Fibroblast of upper back skin (primary cell): ENCODE measurements at regions not wholly inside any gene's neighbourhood (a gene's known extent, or its start where the extent isn't known, plus 50 kb on each side); places are given as distances from the start of the nearest gene placed in this dataset.

Source experiments
- DNase-seq: peaks from one replicate; pipeline ENCODE4 v3.0.0-alpha.2; 2013

DNA sequence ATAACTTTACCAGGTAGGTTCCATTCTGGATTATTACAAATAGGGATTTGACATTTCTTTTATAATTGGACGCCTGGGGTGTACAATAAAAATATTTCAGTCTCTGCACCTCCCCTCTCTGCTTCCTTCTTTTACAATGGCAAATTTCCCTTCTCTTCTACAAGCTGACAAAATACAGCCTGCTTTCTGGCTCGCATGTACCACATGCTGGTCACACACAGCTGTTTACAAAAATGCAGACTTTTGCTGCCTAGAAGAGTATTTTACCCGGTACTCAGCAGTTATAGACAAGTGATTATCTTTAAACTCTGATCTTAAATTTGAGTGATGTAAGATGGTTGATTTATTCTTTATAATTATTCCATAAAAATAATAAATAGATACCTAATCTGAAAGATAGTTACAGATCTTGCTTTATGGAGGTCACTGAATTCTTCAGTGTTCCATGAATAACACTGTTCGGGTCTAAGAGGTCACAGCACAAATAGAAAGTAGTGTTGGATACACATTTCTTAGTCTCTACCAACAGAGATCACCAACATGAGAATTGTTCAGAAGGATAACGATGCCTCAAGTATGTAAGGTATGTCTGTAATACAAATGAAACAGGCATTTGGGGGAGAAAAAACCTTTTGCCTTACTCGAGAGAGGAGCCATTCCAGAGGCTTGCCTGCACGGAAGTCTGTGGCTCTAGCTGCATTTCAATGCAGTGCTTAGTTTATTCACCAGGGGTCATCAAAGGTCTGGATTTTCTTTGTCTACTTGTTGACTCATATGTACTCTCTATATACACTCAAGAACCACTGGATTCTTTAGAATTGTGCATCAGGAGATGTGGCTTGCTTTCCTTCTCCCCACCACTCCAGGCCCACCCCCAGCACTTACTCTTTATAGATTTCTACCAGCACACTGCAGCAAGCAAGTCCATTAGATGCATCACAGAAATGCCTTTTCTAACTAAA, 206.6 kb upstream of the RFX3 start:
- DNase-seq, result peak; percentile 93

DNA sequence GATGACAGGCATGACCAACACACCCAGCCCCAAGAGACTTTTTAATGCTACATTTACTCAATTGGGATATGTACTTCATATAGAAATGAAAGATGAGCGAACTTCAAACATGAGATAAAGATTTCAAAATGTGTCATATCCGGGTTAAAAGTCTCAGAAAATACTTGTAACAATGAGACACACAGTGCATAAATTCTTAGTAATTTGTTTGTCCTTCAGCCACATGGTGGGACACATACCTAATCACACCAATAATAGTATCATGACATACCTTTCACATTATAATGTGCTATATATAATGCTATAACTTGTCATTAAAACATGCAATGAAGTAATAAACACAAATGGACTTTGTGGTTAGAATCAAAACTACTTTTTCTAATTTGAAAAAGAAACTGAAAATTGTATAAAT, 204.7 kb upstream of the RFX3 start:
- DNase-seq, result no peak

DNA sequence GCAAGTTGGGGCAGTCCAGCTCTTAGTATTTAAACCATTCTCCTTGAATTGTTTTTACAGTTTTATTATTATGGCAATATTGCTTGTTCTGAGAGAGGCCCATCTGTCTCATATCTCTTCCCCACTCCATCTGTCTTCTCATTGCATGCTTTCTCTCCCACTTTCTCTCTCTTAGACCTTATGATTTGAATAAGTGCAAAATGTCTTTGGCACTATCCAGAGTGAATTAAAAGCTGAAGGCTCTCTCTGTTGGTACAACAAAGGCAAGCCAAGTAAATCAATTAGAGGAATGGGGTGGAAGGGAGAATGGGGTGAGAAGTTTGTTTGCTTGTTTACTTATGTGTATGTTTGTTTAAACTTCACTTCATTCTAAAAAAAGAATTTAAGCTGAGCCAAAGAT, 195.3 kb upstream of the RFX3 start:
- no peak for DNase-seq

DNA sequence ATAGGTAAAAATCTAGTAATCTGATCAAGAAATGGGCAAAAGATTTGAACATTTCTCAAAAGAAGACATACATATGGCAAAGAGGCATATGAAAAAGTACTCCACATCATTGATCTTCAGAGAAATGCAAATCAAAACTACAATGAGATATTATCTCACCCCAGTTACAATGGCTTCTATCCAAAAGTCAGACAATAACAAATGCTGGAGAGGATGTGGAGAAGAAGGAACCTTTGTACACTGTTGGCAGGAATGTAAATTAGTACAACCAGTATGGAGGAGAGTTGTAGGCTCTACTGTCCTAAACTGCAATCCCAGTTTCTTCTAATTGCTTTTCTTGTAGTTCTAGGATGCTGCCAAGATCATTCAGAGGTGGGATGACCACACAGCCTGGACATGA, 193.5 kb upstream of the RFX3 start:
- no peak for DNase-seq

DNA sequence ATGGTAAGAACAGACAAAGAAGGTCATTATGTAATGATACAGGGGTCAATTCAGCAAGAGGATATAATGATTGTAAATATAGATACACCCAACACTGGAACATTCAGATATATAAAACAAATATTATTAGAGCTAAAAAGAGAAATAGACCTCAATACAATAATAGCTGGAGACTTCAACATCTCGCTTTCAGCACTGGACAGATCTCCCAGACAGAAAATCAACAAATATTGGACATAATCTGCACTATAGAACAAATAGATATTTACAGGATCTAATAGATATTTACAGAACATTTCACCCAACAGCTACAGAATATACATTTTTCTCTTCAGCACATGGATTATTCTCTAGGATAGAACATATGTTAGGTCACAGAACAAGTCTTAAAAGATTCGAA, 190.6 kb upstream of the RFX3 start:
- DNase-seq, result no peak

DNA sequence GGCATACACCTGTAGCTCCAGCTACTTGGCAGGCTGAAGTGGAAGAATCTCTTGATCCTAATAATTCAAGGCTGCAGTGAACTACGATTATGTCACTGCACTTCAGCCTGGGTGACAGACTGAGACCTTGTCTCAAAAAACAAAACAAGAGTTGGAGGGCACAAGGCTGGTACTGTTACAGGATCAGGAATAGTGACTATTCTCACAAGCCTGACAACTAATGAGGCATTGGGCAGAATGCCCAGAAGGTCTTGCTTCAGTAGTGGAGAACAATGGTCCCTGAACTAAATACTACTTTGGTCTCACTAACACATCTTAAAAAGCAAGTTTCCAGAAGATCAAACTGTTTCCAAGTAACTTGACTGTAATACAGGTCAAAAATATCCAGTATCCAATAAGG, 182.9 kb upstream of the RFX3 start:
- peak; percentile 19 for DNase-seq

DNA sequence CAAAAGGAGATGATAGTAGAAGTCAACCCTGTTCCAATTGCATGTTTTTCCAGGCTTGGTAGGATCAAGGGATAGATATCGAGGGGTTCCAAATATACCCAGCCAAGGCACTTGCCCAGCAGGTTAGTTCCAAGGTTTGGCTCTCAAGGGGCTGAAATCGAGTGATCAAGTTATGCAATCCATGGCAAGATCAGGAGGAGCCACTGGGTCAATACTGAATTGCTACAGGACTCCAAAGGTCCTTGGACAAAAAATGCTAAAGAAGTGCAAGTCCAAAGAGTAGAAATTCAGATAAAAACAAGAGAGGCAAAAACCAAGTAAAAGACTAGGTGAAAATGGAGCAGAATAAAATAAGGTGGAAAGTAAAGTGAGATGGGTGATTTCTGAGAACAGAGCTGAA, 179.1 kb upstream of the RFX3 start:
- no peak for DNase-seq

DNA sequence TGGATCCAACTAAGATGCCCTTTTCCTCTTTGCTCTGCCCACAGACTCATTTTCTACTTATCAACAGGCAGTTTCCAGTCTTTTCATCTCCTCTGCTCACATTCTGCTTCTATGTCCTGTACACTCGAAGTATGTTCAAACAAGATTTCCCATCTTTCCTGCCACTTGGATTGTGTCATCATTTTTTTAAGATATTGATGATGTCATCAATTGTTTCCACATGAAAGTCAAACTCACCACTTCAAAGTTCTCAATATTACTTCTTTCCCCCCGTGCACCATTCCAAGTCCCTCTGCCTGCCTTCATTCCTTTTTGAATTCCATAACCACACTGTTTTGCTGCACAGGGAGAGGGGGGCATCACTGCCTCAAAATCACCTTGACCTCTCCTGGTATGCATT, 175.0 kb upstream of the RFX3 start:
- DNase-seq, result no peak

DNA sequence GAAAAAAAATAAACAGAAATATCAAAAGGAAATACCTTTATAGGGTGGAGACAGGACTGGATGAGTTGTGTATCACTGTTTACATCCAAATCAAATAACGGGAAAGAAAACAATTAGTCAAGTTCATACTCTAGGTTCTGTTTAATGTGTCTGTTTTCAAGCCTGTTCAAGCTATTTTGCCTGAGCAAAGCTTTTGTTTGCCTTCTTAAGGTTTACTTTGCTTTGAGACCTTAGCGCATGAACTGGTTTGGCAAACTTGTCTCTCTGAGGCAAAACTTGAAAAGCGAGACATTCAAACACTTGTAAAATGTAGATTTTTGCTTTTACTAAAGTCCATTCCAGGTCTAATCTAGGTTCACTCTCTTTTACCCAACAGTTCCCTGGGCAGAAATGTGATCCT, 174.1 kb upstream of the RFX3 start:
- no peak for DNase-seq

DNA sequence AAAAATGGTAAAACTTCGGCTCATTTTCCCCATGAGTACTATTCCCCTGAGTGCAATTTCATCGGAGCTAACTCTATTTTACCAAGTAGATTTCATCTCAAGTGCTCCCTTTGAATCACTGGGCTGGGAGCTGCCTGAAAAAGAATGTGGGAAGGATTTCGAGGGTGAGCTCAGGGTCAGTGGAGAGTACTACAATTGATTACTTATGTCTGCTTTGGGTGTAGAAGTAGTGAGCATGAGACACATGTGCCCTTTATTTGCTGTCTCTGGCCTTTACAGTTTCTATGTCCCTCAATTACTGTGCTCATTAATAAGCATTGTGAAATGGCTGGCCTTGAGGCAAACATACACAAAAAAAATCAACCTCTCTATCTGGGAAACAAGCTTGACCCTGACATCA, 172.7 kb upstream of the RFX3 start:
- peak; percentile 14 for DNase-seq

DNA sequence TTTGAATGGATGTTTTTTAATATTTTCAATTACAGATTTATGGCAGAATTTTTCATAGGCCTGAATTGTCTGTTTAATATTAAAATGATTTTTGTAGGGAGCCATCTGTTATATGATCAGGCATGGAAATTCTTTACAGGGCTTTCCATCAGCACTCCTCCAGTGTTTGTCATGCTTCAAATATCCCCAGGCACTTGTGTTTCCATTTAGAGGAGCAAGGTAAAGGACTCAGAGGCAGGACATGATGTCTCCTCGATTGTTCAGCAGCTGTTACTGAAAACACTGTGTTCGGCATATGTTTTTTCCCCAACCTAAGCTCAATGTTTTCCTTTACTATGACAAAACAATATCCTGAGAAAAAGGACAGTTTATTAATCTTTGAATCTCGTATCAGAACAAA, 172.3 kb upstream of the RFX3 start:
- no peak for DNase-seq

DNA sequence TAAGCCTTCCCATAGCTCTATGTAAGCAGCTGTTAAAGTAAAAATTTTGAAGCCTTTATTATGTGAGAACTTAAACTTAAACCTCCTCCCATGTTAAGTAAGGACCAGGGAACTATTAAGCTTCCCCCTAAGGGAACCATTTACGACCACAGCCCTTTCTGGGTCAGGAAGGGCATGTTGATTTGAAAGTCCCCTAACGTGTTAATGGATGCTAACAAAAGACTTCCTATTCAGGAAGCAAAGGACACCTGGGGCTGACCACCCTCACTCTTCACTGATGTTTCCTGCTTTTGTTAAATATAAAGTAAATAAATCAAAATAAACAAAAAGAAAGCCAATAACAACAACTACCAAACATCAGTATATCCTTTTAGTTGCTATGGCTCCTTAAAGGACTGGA, 170.6 kb upstream of the RFX3 start:
- no peak for DNase-seq

DNA sequence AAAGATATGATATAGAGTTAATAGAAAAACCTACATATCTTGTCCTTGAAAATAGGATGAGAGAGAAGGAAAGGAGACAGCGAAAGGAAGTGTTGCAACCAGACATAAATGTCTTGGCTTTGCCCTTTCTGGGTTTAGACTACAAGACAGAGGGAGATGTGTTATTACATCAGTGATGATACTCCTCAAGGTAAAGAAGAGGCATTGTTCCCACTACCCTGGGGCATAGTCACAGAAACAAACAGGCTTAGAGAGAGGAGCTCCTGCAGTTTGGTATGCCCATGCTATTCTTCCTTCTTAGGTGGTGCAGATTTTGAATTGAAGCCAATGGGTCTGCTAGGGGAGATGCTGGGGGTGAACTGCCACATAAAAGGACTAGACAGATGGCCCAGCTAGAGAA, 166.8 kb upstream of the RFX3 start:
- no peak for DNase-seq

DNA sequence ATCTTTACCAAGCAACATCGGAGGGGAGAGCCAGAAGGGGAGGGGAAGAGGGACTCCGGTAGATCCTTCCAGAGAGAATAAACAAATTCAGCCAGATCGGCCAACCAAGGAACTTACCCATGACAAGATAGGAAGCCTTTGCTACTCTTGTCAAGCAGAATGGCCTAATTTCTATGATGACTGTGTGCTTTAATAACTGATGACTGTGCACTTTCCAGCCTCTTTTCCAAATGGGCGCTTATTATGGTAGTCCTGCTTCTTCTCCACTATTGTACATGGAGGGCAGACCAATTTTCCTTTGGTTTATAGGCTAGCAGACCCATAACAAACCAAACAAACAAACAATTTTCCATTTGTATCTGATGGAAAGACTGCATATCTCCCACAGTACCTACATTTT, 163.8 kb upstream of the RFX3 start:
- no peak for DNase-seq

DNA sequence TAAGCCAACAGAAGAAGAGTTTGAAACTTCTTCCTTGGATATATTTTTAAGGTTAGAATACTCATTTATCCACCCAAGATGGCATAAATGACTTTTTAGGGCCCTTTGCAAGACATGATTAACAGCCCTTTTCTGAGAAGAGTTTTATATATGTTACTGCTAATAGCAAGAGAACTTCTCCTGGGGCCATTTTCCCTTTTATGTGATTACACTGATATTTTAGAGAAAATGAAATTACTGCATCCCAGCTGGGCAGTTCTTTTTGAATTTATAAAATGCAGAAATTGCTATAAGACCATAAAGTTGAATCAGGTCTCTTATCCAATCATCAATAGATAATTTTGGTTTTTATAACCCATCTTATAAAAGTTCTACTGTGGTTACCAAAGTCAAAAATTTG, 161.3 kb upstream of the RFX3 start:
- no peak for DNase-seq

DNA sequence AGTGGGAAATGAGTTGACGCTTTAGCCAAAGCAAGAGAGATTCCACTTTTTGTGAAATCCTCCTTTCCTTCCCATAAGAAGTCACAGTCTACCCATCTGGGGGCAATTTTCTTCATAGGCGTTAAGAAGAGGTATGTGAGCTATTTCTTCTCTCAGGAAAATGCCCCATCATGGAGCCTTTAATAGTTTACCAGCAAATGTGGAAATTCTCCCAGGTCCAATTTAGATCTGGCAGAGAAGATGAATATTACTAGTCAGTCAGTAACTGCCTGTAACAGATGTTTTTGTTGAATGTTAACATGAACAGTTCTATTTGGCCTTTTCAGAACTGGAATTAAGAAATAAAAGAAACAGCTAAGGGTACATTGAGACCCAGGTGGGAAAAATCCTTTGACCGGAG, 156.4 kb upstream of the RFX3 start:
- no peak for DNase-seq

DNA sequence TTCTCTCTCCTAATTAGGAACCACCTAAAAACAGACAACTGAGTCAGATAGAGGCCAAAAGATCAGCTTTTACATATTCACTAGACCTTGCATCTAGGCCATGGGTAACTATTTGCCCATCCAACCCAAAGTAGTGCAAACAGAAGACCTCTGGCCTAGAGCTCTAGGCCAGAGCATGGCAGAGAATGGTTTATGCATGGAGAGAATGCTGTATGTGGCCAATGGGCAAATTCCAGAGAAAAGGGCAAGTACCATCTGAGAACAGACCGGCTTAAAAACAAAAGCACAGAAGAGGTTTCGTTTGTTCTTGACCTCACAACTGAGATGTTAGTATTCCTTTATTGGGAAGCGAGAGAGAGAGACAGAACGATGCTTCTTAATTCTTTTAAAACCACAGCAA, 151.7 kb upstream of the RFX3 start:
- DNase-seq, result no peak

DNA sequence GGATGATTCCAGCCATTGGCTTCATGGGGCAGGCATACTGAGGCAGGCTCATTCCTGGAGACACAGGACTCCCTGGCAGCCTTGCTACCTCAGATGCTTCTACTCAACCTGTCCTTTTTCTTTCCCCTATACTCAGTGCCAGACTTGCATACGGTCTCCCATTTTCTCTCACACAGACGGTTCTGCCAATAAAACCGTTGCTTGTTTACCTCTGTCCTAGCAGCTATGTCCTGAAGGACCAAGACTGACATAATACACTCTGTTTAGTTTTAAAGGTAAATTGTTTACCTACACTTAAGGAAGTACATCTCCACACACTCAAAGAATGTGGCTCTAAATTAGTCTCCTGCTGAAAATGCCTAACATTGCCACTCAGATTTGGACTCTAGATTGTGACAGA, 151.0 kb upstream of the RFX3 start:
- DNase-seq, result no peak

DNA sequence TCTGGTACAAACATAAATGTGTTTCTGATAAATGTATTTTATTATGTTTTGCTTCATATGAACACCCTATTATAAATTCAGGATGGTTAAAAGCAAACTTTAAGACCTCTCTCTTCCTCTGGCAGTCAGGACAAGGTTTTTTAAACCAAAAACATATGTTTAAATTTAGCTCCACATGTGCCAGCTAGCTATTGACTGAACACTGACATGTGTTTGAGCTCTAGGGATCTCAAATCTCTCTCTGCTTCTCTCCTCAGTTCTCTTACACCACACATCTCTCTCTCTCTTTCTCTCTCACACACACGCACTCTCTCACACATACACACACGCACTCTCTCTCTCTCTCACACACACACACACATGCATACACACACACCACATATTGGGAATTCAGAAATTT, 150.1 kb upstream of the RFX3 start:
- no peak for DNase-seq

DNA sequence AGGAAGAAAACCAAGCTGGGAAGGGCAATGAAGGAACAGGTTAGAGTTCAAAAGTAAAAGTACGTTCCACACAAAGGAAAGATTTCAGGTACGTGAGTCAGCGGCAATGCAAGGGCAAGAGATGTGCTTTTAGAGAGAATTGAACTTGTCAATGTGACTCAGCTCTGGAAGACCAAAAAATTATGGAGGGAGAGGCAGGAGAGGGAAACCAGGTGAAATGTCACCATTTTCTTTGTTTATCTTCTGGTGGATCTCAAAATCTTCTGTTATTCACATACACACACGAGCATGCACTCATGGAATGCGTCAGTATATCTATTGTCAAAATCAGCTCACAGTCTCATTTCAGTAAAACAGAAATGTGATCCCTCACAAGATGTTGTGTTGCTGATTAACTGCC, 148.8 kb upstream of the RFX3 start:
- DNase-seq, result no peak

DNA sequence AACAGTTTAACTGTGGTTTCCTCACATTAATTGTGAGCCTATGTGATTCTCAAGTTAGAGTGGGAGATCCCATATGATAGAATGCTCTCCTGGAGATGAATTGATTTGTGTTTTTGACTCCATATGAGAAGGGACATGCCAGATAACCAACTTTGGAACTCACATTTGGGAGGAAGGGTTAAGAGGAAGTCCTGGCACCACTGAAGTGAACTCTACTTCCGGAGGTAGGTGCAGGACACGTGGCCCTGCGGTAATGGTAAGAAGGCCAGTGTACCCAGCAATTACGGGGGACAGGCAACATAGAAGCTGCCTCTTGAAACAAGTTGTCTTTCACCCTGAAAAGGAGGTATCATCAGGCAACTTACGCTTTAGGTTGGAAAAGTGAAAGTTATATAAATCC, 146.6 kb upstream of the RFX3 start:
- DNase-seq, result no peak

DNA sequence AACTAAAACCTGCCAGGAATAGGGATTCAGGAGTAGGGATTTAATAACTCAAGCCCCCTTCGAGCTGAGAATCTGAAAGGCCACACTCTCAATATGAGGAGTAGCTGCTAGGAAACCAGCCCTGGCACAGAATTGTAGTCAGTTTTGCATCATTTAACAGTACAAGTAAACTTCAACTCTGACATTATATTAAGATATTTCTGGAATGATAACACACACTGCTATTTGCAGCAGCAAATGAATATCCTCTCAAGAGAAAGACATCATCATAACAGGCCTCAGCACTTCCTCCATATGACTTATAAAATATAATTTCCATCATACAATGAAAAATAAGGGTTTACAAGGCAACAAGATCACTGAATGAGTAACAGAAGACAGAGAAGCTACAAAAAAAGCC, 138.2 kb upstream of the RFX3 start:
- DNase-seq, result peak; percentile 11

DNA sequence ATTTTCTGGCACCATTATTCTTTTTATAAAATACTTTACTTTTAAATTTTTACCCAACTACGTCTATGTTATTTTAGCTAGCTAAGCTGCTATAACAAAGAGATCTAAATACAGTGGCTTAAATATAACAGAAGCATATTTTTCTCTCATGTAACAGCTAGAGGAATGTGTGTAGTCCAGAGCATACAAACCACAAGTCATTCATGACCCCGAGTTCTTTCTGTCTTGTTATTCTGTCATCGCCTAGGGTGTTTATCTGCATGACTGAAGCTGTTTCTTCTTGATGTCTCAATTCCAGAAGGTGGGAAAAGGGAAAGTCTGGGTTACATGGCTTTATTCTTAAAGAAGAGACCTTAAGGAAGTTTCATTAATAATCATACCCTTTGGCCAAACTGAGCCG, 136.9 kb upstream of the RFX3 start:
- peak; percentile 57 for DNase-seq

DNA sequence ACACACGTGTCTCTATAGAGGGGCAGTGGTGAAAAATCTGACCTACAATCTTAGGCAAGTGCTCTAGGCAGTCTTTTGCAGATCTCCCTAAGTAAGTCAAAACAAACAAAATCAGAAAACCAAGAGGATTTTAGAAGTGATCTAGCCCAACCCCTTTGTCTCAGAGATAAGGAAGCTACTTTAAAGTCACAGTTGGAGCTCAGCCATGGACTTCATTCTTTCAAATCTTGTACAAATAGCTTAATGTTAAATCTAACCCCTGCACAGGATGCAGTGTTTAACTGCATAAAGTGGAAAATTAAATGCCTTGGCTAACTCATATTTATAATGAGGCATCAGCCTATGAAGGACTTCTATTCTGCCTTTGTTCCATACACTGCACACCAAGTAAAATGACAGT, 135.1 kb upstream of the RFX3 start:
- no peak for DNase-seq

DNA sequence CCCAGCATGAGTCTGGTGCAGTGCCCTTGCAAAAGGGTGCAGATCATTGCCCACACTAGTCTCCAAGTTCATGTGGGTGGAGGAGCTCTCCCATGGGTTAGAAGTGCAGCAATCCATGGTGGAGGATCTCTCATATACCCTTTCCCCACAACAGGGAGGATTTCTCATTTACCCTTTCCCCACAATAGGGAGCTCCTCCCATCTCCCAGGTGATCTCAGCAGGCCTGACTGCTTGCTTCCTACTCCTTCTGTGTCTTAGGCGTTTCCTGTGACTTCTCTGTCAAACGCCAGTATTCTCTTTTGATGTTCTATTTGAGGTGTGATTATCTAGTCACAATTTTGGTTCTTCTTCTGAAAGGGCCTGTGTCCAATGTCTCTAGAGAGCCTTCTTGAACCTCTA, 133.8 kb upstream of the RFX3 start:
- DNase-seq, result no peak
